Body of pancreas (tissue), 4 donors: ENCODE measurements at regions not wholly inside any gene's neighbourhood (a gene's known extent, or its start where the extent isn't known, plus 50 kb on each side); places are given as distances from the start of the nearest gene placed in this dataset.

ENCODE experiments used
- ATAC-seq: fragments of 150-250 bp; one replicate; pipeline ENCODE4 v1.9.1; 2016
- DNase-seq, 4 donors: peaks; one replicate each; pipeline ENCODE4 v3.0.0-alpha.2; 2019
- H3K27ac ChIP-seq, 4 donors: fragments of 200-600 bp; sonication (generic); 1 replicate in 3 of 4; 2 replicates in 1 of 4; pipeline versions ENCODE4 v1.5.1 to v1.6.1; 2016 to 2019; ENCODE audit warnings: mild to moderate bottlenecking in 1 of 4, mixed read lengths in 1 of 4, moderate library complexity in 1 of 4
- H3K27me3 ChIP-seq, 2 donors: fragments of 200-600 bp; sonication (generic); one replicate each; pipeline ENCODE4 v1.6.0; 2016; ENCODE audit warnings: mild to moderate bottlenecking in 1 of 2
- H3K36me3 ChIP-seq, 2 donors: fragments of 200-600 bp; sonication (generic); replicated peaks in 1 of 2; 2 replicates each; pipeline ENCODE4 v1.5.1; 2016; ENCODE audit warnings: low read depth in 2 of 2; ENCODE audit not compliant: insufficient read depth in 1 of 2
- H3K4me1 ChIP-seq: fragments of 200-600 bp; sonication (generic); one replicate; pipeline ENCODE4 v1.6.0; 2016
- H3K4me3 ChIP-seq, 2 donors: fragments of 200-600 bp; sonication (generic); 1 replicate in 1 of 2; 2 replicates in 1 of 2; pipeline ENCODE4 v1.5.1; 2016 to 2019
- H3K9me3 ChIP-seq, 3 donors: fragments of 200-600 bp; sonication (generic); 1 replicate in 2 of 3; 2 replicates in 1 of 3; pipeline ENCODE4 v1.5.1; 2016
- POLR2A ChIP-seq, 3 donors: fragments of 450-650 bp; IDR thresholded peaks; one replicate each; pipeline ENCODE4 v1.6.1; 2016; ENCODE audit warnings: antibody characterized with exemption in 3 of 3, mild to moderate bottlenecking in 2 of 3
- WGBS, 2 donors: methylation state at CpG; one replicate each; pipeline ENCODE4 v1.1.5; 2017; 5-methylcytosine and 5-hydroxymethylcytosine counted together
- intact Hi-C: fragments of 100-400 bp; cut with DNase I; formaldehyde crosslinking; loops from one replicate; pipeline ENCODE4 v1.15.1; 2023
- TF ChIP-seq, protein P1 (sequence below), 7 experiments: fragments of 450-650 bp in 4 of 7; fragments of 200-600 bp in 3 of 7; sonication (generic) in 3 of 7; IDR thresholded peaks; one replicate each; pipeline ENCODE4 v1.5.1; 2016 to 2019; ENCODE audit warnings: antibody characterized with exemption in 7 of 7

DNA sequence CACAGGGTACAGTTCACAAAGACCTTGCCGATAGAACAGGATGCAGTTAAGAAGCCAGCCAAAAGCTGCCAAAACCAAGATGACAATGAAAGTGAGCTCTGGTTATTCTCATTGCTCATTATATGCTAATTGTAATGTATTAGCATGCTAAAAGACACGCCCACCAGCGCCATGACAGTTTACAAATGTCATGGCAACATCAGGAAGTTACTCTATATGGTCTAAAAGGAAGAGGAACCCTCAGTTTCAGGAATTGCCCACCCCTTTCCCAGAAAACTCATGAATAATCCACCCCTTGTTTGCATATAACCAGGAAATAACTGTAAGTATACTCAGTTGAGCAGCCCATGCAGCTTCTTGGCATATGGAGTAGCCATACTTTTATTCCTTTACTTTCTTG lies 748.7 kb downstream of the QKI start:
- H3K4me3 ChIP-seq: no peak overlapping the region
- H3K4me1 ChIP-seq: no peaks in the 10 kb centered on the region
- no peaks in the 10 kb centered on the region for H3K27me3 ChIP-seq
- WGBS, 2 donors: 49 to 69% methylated on average over 3 of the region's 3 CpGs
- DNase-seq (no peak), ATAC-seq (no peak)
- no peak overlapping the region for H3K27ac ChIP-seq
- intact Hi-C loops: no loop called here
- no peaks in the 10 kb centered on the region for H3K9me3 ChIP-seq
- no peaks in the 10 kb centered on the region for H3K36me3 ChIP-seq
- TF ChIP-seq, protein P1, sequence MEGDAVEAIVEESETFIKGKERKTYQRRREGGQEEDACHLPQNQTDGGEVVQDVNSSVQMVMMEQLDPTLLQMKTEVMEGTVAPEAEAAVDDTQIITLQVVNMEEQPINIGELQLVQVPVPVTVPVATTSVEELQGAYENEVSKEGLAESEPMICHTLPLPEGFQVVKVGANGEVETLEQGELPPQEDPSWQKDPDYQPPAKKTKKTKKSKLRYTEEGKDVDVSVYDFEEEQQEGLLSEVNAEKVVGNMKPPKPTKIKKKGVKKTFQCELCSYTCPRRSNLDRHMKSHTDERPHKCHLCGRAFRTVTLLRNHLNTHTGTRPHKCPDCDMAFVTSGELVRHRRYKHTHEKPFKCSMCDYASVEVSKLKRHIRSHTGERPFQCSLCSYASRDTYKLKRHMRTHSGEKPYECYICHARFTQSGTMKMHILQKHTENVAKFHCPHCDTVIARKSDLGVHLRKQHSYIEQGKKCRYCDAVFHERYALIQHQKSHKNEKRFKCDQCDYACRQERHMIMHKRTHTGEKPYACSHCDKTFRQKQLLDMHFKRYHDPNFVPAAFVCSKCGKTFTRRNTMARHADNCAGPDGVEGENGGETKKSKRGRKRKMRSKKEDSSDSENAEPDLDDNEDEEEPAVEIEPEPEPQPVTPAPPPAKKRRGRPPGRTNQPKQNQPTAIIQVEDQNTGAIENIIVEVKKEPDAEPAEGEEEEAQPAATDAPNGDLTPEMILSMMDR (IDR thresholded peaks at IDR 0.05): no peak
- TF ChIP-seq POLR2A (IDR thresholded peaks at IDR 0.05): no peak

DNA sequence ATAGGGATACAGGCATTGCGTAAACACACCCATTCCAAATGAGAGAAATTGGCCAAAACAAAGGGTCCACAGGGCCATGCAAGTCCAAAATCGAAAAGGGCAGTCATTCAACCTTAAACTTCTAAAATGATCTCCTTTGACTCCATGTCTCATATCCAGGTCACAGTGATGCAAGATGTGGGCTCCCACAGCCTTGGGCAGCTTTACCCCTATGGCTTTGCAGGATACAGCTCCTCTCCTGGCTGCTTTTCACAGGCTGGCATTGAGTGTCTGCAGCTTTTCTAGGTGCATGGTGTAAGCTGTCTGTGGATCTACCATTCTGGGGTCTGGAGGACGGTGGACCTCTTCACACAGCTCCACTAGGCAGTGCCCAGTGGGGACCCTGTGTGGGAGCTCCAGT lies 744.5 kb downstream of the QKI start:
- Histone ChIP-seq H3K36me3 (no peaks in the 10 kb centered on the region), H3K9me3 (no peaks in the 10 kb centered on the region), H3K4me1 (no peaks in the 10 kb centered on the region), H3K27ac (no peak overlapping the region), H3K4me3 (no peak overlapping the region), H3K27me3 (no peaks in the 10 kb centered on the region)
- intact Hi-C loops: no loop called here
- DNase-seq (no peak), ATAC-seq (no peak)
- WGBS, 2 donors: 49 to 55% methylated on average over 2 to 3 of the region's 3 CpGs
- no peak for TF ChIP-seq POLR2A (IDR thresholded peaks at IDR 0.05)
- TF ChIP-seq, protein P1 (IDR thresholded peaks at IDR 0.05): no peak

DNA sequence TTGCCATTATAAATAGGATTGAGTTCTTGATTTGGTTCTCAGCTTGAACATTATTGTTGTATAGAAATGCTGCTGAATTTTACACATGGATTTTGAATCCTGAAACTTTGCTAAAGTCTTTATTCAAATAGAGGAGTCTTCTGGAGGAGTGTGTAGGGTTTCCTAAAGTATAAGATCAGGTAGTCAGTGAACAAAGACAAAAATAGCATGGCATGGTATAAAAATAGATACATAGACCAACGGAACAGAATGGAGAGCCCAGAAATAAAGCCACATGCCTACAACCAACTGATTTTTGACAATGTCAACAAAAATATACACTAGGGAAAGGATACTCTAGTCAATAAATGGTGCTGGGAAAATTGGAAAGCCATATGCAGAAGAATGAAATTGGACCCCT lies 740.1 kb downstream of the QKI start:
- DNase-seq (no peak), ATAC-seq (no peak)
- Histone ChIP-seq H3K9me3 (no peaks in the 10 kb centered on the region), H3K27me3 (no peaks in the 10 kb centered on the region), H3K36me3 (no peaks in the 10 kb centered on the region), H3K4me1 (no peaks in the 10 kb centered on the region), H3K4me3 (no peak overlapping the region), H3K27ac (no peak overlapping the region)
- intact Hi-C loops: no loop called here
- TF ChIP-seq, protein P1 (IDR thresholded peaks at IDR 0.05): no peak
- no peak for TF ChIP-seq POLR2A (IDR thresholded peaks at IDR 0.05)
- 39 to 52% methylated on average over 1 of the region's 1 CpG for WGBS, 2 donors

DNA sequence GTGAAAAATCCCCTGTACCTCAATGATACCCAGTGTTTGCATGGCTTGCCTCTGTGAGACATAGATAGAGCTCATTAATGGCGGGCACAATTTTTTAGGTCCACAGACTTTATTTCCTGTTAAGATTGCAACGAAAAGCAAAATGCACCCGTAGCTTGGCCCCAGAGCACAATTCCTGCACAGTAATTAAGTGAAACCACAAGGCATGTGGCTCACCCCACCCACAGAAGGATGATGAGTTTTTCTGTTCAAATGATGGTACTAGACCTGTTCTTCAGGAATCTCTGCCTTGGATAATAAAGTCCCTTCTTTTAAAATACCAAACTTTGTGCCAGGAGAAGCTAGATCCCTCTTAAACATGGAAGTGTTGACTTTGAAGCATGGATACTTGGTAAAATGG lies 738.1 kb downstream of the QKI start:
- no peak overlapping the region for H3K27ac ChIP-seq
- no peaks in the 10 kb centered on the region for H3K9me3 ChIP-seq
- H3K27me3 ChIP-seq: no peaks in the 10 kb centered on the region
- no peaks in the 10 kb centered on the region for H3K36me3 ChIP-seq
- TF ChIP-seq, protein P1 (IDR thresholded peaks at IDR 0.05): no peak
- H3K4me1 ChIP-seq: no peaks in the 10 kb centered on the region
- DNase-seq (no peak), ATAC-seq (no peak)
- 53 to 64% methylated on average over 3 of the region's 3 CpGs for WGBS, 2 donors
- intact Hi-C loops: no loop called here
- H3K4me3 ChIP-seq: no peak overlapping the region

GRCh38 chr6:164151161-164152120 lies 736.9 kb downstream of the QKI start:
- H3K9me3 ChIP-seq: no peaks in the 10 kb centered on the region
- DNase-seq (no peak), ATAC-seq (no peak)
- no peak overlapping the region for H3K4me3 ChIP-seq
- H3K36me3 ChIP-seq: no peaks in the 10 kb centered on the region
- no peaks in the 10 kb centered on the region for H3K27me3 ChIP-seq
- TF ChIP-seq, protein P1 (IDR thresholded peaks at IDR 0.05): no peak
- TF ChIP-seq POLR2A (IDR thresholded peaks at IDR 0.05): no peak
- intact Hi-C loops: no loop called here
- no peaks in the 10 kb centered on the region for H3K4me1 ChIP-seq
- WGBS, 2 donors: 55 to 60% methylated on average over 19 of the region's 19 CpGs
- H3K27ac ChIP-seq: no peak overlapping the region
